ENCODE measurements at regions not wholly inside any gene's neighbourhood (a gene's known extent, or its start where the extent isn't known, plus 50 kb on each side); places are given as distances from the start of the nearest gene placed in this dataset.
A peak's percentile ranks its signal among the peaks of the same experiment; 100 is the strongest.

DNA sequence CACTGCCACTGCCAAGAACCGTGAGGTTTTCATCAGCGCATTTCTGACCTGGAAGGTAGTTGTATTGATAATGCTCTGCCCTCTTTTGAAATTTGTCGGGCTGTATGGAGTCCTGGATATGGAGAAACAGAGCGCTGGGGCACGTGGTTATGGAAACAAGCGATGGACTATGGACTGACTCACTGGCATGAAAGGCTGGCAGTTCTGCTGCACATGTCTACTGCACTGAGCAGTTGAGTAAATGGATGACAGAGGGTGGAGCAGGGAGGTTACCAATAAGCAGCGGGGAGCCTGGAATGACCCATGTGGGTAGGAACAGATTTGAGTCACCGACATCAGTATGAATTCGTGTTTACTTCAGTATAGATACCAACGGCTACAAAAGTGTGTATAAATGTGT, 429.5 kb downstream of the OCA2 start:
- Mint-ChIP-seq H3K4me1 (ENCODE audit: low read depth, unreplicated experiment) (peaks cover 7% of the 10 kb centered on the region), H3K27me3 (ENCODE audit: unreplicated experiment) (no peaks in the 10 kb centered on the region), H3K27ac (ENCODE audit: unreplicated experiment) (no peak overlapping the region), H3K36me3 (ENCODE audit: unreplicated experiment) (no peaks in the 10 kb centered on the region), H3K9me3 (ENCODE audit: unreplicated experiment) (peaks cover 4% of the 10 kb centered on the region), H3K4me3 (ENCODE audit: unreplicated experiment) (no peak overlapping the region)
- TF ChIP-seq, protein P1, sequence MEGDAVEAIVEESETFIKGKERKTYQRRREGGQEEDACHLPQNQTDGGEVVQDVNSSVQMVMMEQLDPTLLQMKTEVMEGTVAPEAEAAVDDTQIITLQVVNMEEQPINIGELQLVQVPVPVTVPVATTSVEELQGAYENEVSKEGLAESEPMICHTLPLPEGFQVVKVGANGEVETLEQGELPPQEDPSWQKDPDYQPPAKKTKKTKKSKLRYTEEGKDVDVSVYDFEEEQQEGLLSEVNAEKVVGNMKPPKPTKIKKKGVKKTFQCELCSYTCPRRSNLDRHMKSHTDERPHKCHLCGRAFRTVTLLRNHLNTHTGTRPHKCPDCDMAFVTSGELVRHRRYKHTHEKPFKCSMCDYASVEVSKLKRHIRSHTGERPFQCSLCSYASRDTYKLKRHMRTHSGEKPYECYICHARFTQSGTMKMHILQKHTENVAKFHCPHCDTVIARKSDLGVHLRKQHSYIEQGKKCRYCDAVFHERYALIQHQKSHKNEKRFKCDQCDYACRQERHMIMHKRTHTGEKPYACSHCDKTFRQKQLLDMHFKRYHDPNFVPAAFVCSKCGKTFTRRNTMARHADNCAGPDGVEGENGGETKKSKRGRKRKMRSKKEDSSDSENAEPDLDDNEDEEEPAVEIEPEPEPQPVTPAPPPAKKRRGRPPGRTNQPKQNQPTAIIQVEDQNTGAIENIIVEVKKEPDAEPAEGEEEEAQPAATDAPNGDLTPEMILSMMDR (IDR thresholded peaks at IDR 0.05; ENCODE audit: partially characterized antibody, unreplicated experiment): no peak
- DNase-seq: no peak

DNA sequence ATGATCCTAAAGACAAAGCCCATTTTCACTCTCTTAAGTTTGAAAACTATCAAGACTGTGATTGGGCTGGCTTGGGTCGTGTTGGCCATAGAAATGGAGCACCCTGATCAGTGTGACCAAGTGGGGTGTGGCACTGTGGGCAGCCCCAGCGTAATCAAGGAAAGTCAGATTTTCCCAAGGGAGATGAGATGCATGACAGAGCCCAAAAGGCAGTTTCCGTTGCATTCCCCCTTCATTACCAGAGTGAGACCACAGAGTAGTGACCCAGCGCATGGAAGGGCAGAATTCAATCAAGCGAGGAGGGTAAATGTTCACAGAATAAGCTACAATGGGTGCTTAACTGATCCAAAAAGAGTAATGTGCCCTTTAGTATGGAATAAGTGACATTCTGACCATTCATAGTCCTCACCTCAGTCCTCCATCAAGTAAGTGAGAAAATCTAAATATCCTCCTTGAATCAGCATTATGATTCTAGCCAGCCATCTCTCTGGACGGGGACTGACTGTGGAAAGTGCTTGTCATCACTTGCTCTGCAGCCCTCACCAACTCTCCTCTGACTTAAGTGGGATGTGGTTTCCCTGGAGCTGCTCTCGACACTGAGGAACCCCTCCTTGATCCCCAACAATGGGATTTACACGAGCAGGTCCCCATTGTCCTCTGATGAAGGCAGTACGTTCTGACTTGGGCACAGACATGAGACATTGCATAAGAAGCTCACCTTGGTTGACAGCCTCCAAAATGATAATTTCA, 430.5 kb downstream of the OCA2 start:
- no peaks in the 10 kb centered on the region for H3K27me3 Mint-ChIP-seq (ENCODE audit: unreplicated experiment)

DNA sequence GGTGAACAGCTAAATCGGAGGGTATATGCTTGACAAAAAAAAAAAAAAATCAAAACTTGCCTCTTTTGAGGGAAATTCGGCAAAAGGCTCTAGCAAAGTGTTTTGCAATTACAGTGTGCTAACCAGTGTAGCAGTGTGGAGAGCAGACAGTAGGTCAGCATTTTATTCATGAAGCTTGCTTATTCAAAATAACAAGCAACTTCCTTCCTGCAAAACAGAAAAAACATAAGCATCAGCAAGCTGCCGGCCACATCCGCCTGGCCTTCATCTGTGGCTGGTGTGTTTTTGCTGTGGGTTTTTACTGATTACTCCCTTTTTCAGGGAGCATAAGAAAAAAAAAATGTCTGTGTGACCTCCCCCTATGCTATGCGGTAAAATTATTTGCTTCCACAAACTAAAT, 434.1 kb downstream of the OCA2 start:
- no peak for DNase-seq
- Mint-ChIP-seq H3K36me3 (ENCODE audit: unreplicated experiment) (peaks cover 11% of the 10 kb centered on the region), H3K4me3 (ENCODE audit: unreplicated experiment) (no peak overlapping the region), H3K4me1 (ENCODE audit: low read depth, unreplicated experiment) (peaks cover 11% of the 10 kb centered on the region), H3K9me3 (ENCODE audit: unreplicated experiment) (no peaks in the 10 kb centered on the region), H3K27me3 (ENCODE audit: unreplicated experiment) (peaks cover 2% of the 10 kb centered on the region), H3K27ac (ENCODE audit: unreplicated experiment) (no peak overlapping the region)
- TF ChIP-seq, protein P1 (IDR thresholded peaks at IDR 0.05; ENCODE audit: partially characterized antibody, unreplicated experiment): no peak

More for the DNA sequence above, 430.5 kb downstream of the OCA2 start:
- Mint-ChIP-seq H3K4me3 (ENCODE audit: unreplicated experiment) (no peak overlapping the region), H3K9me3 (ENCODE audit: unreplicated experiment) (peaks cover 4% of the 10 kb centered on the region), H3K27ac (ENCODE audit: unreplicated experiment) (no peak overlapping the region), H3K4me1 (ENCODE audit: low read depth, unreplicated experiment) (peaks cover 7% of the 10 kb centered on the region), H3K36me3 (ENCODE audit: unreplicated experiment) (no peaks in the 10 kb centered on the region)
- DNase-seq: no peak
- TF ChIP-seq, protein P1 (IDR thresholded peaks at IDR 0.05; ENCODE audit: partially characterized antibody, unreplicated experiment): no peak

DNA sequence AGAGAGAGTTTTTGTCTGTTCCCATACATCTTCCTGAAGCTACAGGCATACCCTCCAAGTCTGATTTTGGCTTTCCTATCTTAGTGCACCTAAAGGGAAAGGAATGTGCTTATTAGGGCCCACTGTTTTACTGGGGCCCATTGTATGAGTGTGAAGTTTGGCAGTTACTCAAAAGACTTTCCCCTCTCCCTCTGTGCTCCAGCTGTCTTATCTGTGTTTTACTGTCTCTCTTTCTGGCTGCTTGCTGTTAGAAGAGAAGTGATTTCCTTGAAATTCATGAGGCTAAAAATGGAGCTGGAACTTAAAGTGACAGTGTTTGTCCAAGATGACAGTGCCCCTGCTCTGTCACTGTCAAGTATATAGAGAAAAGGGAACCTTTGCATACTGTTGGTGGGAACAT, 436.2 kb downstream of the OCA2 start:
- TF ChIP-seq, protein P1 (IDR thresholded peaks at IDR 0.05; ENCODE audit: partially characterized antibody, unreplicated experiment): no peak
- Mint-ChIP-seq H3K36me3 (ENCODE audit: unreplicated experiment) (peaks cover 11% of the 10 kb centered on the region), H3K4me1 (ENCODE audit: low read depth, unreplicated experiment) (peaks cover 11% of the 10 kb centered on the region), H3K4me3 (ENCODE audit: unreplicated experiment) (no peak overlapping the region), H3K9me3 (ENCODE audit: unreplicated experiment) (no peaks in the 10 kb centered on the region), H3K27ac (ENCODE audit: unreplicated experiment) (no peak overlapping the region), H3K27me3 (ENCODE audit: unreplicated experiment) (peaks cover 2% of the 10 kb centered on the region)
- DNase-seq: no peak

DNA sequence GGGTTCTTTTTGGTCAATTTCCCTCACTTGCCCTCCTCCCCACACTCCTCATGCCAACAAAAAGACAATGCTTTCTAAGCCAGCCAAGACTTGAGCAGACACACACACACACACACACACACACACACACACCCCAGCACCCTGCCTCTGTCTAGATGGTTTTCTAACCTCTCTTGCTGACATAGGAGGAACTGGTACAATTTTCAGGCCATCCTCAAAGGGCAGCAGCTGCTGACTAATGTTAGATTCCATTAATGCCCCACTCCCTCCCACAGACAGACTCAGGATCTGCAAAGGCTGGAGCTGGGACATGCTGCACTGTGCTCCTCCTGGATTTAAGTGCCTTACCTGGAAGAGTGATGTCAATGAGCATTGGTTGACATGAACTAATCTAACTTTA, 438.4 kb downstream of the OCA2 start:
- H3K36me3 Mint-ChIP-seq (ENCODE audit: unreplicated experiment): peaks cover 14% of the 10 kb centered on the region
- peaks cover 9% of the 10 kb centered on the region for H3K4me1 Mint-ChIP-seq (ENCODE audit: low read depth, unreplicated experiment)
- no peaks in the 10 kb centered on the region for H3K9me3 Mint-ChIP-seq (ENCODE audit: unreplicated experiment)
- TF ChIP-seq, protein P1 (IDR thresholded peaks at IDR 0.05; ENCODE audit: partially characterized antibody, unreplicated experiment): no peak
- peaks cover 2% of the 10 kb centered on the region for H3K27me3 Mint-ChIP-seq (ENCODE audit: unreplicated experiment)
- no peak overlapping the region for H3K4me3 Mint-ChIP-seq (ENCODE audit: unreplicated experiment)
- H3K27ac Mint-ChIP-seq (ENCODE audit: unreplicated experiment): peak overlapping the region; percentile 62
- DNase-seq: no peak
